Keratinocyte (primary cell): ENCODE measurements at regions not wholly inside any gene's neighbourhood (a gene's known extent, or its start where the extent isn't known, plus 50 kb on each side); places are given as distances from the start of the nearest gene placed in this dataset.

Source experiments
- DNase-seq: peaks from one replicate; pipeline ENCODE4 v3.0.0-alpha.2; 2011; ENCODE audit warnings: low read depth, missing footprints, low spot score
- FAIRE-seq: peaks from 2 replicates; lab custom pipeline; 2011; peaks lifted over from hg19 to GRCh38; lab: Jason Lieb, UNC
- H2AFZ ChIP-seq: 2 replicates; pipeline ENCODE4 v1.6.0; 2012; ENCODE audit warnings: low read length, control low read depth, inconsistent platforms; ENCODE audit not compliant: control insufficient read depth
- H3K27ac ChIP-seq: 2 replicates; pipeline ENCODE4 v1.5.1; 2011; ENCODE audit warnings: low read length; ENCODE audit not compliant: control insufficient read depth, insufficient read depth
- H3K27me3 ChIP-seq: 3 replicates; pipeline ENCODE4 v1.6.0; 2011; ENCODE audit warnings: low read length; ENCODE audit not compliant: control insufficient read depth, insufficient read depth; ENCODE audit errors: extremely low read depth
- H3K36me3 ChIP-seq, 2 experiments: 2 replicates in 1 of 2; 3 replicates in 1 of 2; pipeline ENCODE4 v1.5.1; 2011; ENCODE audit warnings: low read length in 2 of 2, mild to moderate bottlenecking in 1 of 2; ENCODE audit not compliant: control insufficient read depth in 2 of 2, insufficient read depth in 2 of 2; ENCODE audit errors: extremely low read depth in 1 of 2
- H3K4me1 ChIP-seq: 3 replicates; pipeline ENCODE4 v1.5.1; 2011; ENCODE audit warnings: low read length; ENCODE audit not compliant: control insufficient read depth, insufficient read depth; ENCODE audit errors: extremely low read depth
- H3K4me2 ChIP-seq: 3 replicates; pipeline ENCODE4 v1.6.0; 2011; ENCODE audit warnings: low read depth, low read length; ENCODE audit not compliant: control insufficient read depth, insufficient read depth; ENCODE audit errors: extremely low read depth
- H3K4me3 ChIP-seq, 3 experiments: fragments of 200-600 bp in 1 of 3; sonication (generic) in 1 of 3; 2 replicates in 2 of 3; 3 replicates in 1 of 3; pipeline ENCODE4 v1.5.1; 2011 to 2016; ENCODE audit warnings: low read length in 3 of 3, mild to moderate bottlenecking in 3 of 3, control low read depth in 2 of 3, inconsistent platforms in 1 of 3, low read depth in 1 of 3, mixed read lengths in 1 of 3, mixed run types in 1 of 3, moderate library complexity in 1 of 3; ENCODE audit not compliant: control insufficient read depth in 2 of 3, insufficient read depth in 2 of 3; ENCODE audit errors: extremely low read depth in 1 of 3
- H3K79me2 ChIP-seq: 2 replicates; pipeline ENCODE4 v1.6.0; 2012; ENCODE audit warnings: low read length; ENCODE audit not compliant: control insufficient read depth, insufficient read depth
- H3K9ac ChIP-seq: 3 replicates; pipeline ENCODE4 v1.6.0; 2011; ENCODE audit warnings: low read length; ENCODE audit not compliant: control insufficient read depth, insufficient read depth; ENCODE audit errors: extremely low read depth
- H3K9me1 ChIP-seq: 3 replicates; pipeline ENCODE4 v1.6.0; 2011; ENCODE audit warnings: low read length; ENCODE audit not compliant: control insufficient read depth, insufficient read depth; ENCODE audit errors: extremely low read depth
- H3K9me3 ChIP-seq: 2 replicates; pipeline ENCODE4 v1.5.1; 2012; ENCODE audit warnings: low read depth, low read length; ENCODE audit not compliant: control insufficient read depth
- H4K20me1 ChIP-seq: 3 replicates; pipeline ENCODE4 v1.6.0; 2011; ENCODE audit warnings: low read length; ENCODE audit not compliant: control insufficient read depth, insufficient read depth; ENCODE audit errors: extremely low read depth
- CTCF ChIP-seq, 3 experiments: IDR thresholded peaks in 1 of 3; conservative IDR thresholded peaks in 1 of 3; optimal IDR thresholded peaks in 1 of 3; 2 replicates in 2 of 3; 3 replicates in 1 of 3; pipeline versions ENCODE3 to v1.5.1; 2011; ENCODE audit warnings: low read length in 3 of 3, mild to moderate bottlenecking in 3 of 3, moderate library complexity in 2 of 3, control low read depth in 1 of 3, inconsistent platforms in 1 of 3; ENCODE audit not compliant: insufficient read depth in 2 of 3; ENCODE audit errors: extremely low read depth in 1 of 3
- EZH2 ChIP-seq: IDR thresholded peaks from one replicate; pipeline ENCODE4 v1.6.1; 2012; ENCODE audit warnings: inconsistent platforms, mild to moderate bottlenecking, low read length, moderate library complexity
- dilution Hi-C: fragments of 300-500 bp; cut with MboI; formaldehyde crosslinking; loops from one replicate; pipeline ENCODE4 v1.7.0; 2020; ENCODE audit warnings: low sequenced_read_pairs; ENCODE audit not compliant: extremely low pct_ligation_motif_present

- H3K9me3 ChIP-seq: no peaks in the 10 kb centered on the region
- no peaks in the 10 kb centered on the region for H3K9me1 ChIP-seq
- no peak for DNase-seq
- no peaks in the 10 kb centered on the region for H3K79me2 ChIP-seq
- dilution Hi-C loops: no loop called here
- H3K27me3 ChIP-seq: no peaks in the 10 kb centered on the region
- peaks cover 23% of the 10 kb centered on the region for H3K4me1 ChIP-seq
- no peak overlapping the region for H3K4me3 ChIP-seq
- no peaks in the 10 kb centered on the region for H3K36me3 ChIP-seq
- FAIRE-seq: no peak
- no peaks in the 10 kb centered on the region for H4K20me1 ChIP-seq
- no peak overlapping the region for H3K4me2 ChIP-seq
- H3K27ac ChIP-seq: no peak overlapping the region
- H3K9ac ChIP-seq: no peak overlapping the region
- H2AFZ ChIP-seq: no peak overlapping the region
- TF ChIP-seq CTCF (optimal IDR thresholded peaks at IDR 0.05 in 1 of 3, IDR thresholded peaks at IDR 0.05 in 1 of 3, conservative IDR thresholded peaks at IDR 0.05 in 1 of 3; ENCODE audit: extremely low read depth in 1 of 3, insufficient read depth in 2 of 3, low read length in 3 of 3): no peak
- no peak for TF ChIP-seq EZH2
Observed at GRCh38 chr2:65615602-65616001, 183.2 kb upstream of the SPRED2 start.

DNA sequence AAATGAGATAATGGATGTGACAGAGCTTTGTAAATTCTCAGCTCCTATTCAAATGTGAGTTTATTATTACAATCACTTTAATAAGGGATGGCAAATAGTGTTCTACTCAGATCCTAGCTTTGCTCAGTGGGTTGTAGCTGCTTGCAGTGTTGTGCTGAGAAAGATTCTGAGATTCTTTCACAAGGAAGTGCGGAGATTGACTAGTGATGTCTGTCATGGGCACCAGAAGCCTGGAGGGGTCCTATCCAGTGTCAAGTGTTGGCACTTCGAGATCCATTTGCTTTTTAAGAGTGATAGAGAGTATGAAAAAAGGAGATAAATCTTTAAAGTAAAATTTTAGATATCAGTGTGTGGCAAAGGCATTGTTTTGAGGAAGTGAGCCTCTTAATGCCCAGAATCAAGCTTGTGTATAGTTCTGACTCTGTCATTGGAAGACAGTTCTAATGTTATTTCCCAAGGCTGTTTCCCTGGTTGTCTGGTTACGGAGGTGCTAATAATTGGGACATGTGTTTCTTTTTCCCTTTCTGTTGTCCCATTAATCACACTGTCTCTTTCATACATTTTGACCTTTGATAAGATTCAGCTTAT lies 181.7 kb upstream of the SPRED2 start:
- Histone ChIP-seq H3K79me2 (no peaks in the 10 kb centered on the region), H3K27ac (no peak overlapping the region), H3K9me3 (no peaks in the 10 kb centered on the region), H3K4me2 (no peak overlapping the region), H3K9me1 (no peaks in the 10 kb centered on the region), H4K20me1 (no peaks in the 10 kb centered on the region), H3K9ac (no peak overlapping the region), H2AFZ (peak overlapping the region; percentile 38), H3K4me3 (no peak overlapping the region), H3K36me3 (no peaks in the 10 kb centered on the region), H3K27me3 (no peaks in the 10 kb centered on the region), H3K4me1 (peaks cover 23% of the 10 kb centered on the region)
- TF ChIP-seq EZH2: no peak
- TF ChIP-seq CTCF (optimal IDR thresholded peaks at IDR 0.05 in 1 of 3, IDR thresholded peaks at IDR 0.05 in 1 of 3, conservative IDR thresholded peaks at IDR 0.05 in 1 of 3; ENCODE audit: extremely low read depth in 1 of 3, insufficient read depth in 2 of 3, low read length in 3 of 3): no peak
- dilution Hi-C loops: no loop called here
- DNase-seq (no peak), FAIRE-seq (no peak)
